GDM1 (cell line): ENCODE measurements at regions not wholly inside any gene's neighbourhood (a gene's known extent, or its start where the extent isn't known, plus 50 kb on each side); places are given as distances from the start of the nearest gene placed in this dataset.
"Not testable (repeated sequence)": the region's sequence is repeated elsewhere in the genome, so short reads cannot be mapped to it uniquely, and the experiment has no call there.

Source experiments
- DNase-seq: peaks from one replicate; lab custom pipeline; 2025; lab: John Stamatoyannopoulos, UW

GRCh38 chr9:108039493-108039892 lies 549.9 kb upstream of the KLF4 start:
- DNase-seq: no peak

DNA sequence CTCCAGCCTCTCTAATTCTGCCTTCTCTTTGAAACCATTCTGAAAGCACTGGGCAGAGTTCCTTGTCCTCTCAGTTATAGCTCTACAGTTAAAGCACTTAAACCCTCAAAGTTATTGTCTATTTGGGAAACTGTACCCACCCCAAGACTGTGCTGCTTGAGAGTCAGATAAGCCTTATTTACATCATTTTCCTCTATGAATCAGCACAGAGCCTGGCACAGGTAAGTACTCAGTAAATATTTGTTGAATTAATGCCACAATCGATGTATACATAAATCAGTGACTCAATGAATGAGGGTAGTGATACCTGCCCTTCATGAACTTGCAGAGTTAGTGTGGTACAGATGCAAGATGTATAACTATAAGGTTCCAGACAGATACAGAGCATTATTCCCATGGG lies 549.4 kb upstream of the KLF4 start:
- no peak for DNase-seq

DNA sequence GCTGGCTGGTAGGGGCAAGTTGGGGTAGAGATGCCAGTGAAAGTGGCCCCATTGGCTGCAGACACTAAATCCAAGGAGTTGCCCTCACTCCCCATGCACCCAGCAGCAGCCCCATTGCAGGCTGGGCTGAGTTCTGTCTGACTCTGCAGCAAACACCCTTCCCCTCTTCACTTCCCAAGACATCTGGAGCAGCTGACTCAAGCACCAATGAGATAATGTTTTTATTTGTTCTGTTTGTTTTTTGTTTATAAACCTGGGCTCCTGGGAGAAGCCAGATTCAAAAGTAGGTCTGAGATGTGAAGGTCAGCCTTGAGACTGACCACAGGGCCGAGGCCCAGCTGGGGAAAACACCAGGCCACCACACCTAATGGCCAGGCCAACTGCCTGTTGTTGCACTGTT lies 545.9 kb upstream of the KLF4 start:
- DNase-seq: no peak

DNA sequence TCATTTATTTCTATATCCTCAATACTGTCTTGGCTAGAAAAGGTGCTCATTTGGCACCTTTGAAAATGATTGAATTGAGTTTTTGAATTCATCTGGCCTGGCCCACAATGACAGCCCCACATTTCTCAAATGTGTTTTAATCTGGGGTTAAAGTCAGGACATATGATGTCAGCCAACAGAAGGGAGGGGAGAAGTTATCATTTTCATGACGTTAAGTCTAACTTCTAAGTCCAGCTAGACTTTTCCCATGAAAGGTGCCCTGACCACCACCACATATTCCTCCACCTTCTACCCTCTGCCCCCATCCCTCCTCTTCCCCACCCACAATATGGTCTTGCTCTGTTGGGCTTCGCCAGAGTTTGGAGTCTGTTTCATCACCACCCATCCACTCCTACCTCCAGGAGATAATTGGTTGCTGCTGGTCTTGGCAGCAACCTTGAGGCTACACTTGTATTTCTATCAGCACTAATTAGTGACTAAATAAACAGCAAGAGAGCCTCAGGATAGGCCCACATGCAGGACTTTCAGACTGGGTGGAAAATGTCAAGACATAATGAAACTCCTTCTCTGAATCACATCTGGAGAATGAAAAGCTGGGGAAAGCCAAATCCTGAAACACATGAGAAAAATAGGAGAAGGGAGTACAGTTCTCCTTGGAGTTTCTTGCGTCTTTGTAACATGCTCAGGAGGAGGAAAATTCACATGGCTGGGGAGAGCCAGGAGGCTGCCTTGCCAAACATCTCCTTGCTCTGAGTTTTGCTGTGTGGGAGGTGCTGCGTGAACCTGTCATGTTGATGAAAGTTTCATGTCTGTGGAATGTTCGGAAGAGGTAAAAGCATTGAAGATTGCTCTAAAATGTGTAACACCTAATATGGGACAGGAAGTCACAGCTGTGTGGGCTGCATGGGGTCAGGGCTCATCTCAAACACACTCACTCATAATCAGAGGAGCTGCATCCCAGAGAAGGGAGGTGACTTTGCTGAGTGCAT lies 544.7 kb upstream of the KLF4 start:
- no peak for DNase-seq

DNA sequence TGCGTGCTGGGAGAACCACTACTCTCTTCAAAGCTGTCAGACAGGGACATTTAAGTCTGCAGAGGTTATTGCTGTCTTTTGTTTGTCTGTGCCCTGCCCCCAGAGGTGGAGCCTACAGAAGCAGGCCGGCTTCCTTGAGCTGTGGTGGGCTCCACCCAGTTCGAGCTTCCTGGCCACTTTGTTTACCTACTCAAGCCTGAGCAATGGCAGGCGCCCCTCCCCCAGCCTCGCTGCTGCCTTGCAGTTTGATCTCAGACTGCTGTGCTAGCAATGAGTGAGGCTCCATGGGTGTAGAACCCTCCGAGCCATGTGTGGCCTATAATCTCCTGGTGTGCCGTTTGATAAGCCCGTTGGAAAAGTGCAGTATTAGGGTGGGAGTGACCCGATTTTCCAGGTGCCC lies 542.5 kb upstream of the KLF4 start:
- DNase-seq: not testable (repeated sequence)

GRCh38 chr9:108031221-108031620 lies 541.7 kb upstream of the KLF4 start:
- not testable (repeated sequence) for DNase-seq

DNA sequence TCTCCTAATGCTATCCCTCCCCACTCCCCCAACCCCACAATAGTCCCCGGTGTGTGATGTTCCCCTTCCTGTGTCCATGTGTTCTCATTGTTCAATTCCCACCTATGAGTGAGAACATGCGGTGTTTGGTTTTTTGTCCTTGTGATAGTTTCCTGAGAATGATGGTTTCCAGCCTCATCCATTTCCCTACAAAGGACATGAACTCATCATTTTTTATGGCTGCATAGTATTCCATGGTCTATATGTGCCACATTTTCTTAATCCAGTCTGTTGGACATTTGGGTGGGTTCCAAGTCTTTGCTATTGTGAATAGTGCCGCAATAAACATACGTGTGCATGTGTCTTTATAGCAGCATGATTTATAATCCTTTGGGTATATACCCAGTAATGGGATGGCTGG lies 537.1 kb upstream of the KLF4 start:
- not testable (repeated sequence) for DNase-seq

DNA sequence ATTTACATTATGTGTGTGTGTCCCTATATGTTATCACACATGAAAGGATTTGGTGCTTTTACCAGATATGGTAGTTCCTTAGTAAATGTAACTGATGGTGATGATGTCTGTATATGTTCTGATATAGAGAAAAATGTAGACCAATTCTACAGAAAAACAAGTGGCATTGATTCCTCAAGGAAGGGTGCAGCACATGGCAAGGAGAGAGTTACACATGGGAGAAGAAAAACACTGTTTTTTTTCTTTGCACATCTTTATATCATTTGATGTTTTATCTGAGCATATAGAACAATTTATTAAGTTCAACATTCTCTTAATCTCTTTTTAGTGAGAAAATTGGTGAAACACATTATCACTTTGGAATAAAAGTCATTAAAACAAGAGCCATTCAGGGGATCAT lies 535.0 kb upstream of the KLF4 start:
- no peak for DNase-seq

DNA sequence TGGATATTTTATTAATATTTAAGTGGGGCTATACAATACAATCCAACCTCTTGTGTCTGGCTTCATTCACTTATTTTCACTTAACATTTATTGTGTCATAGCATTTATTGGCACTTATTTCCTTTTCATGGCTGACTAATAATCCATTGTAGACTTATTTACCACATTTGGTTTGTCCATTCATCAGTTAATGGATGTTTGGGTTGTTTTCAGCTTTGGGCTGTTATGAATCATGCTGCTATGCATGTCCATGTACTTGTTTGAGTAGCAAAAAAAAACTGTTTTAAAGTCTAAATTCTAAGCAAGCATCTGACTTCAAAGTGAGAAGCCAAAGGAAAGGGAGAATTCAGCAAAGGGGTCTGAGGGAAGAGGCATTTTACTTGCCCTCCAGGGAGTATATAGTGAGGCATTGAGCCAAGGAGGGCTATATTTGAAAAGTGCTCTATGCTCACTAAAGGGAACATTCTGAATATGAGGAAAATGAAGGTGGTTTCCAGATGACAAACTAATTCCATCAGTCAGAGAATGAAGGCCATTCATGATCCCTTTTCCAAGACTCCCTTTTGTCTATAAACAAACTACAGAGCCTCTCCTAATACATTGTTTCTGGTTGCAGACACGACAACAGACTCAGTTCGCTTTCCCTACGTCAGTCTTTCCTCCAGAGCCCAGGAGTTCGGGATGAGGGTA lies 532.8 kb upstream of the KLF4 start:
- no peak for DNase-seq

GRCh38 chr9:108021096-108021710 lies 531.6 kb upstream of the KLF4 start:
- DNase-seq: no peak

- no peak for DNase-seq
These were observed 530.3 kb upstream of the KLF4 start for GRCh38 chr9:108019821-108020220.

DNA sequence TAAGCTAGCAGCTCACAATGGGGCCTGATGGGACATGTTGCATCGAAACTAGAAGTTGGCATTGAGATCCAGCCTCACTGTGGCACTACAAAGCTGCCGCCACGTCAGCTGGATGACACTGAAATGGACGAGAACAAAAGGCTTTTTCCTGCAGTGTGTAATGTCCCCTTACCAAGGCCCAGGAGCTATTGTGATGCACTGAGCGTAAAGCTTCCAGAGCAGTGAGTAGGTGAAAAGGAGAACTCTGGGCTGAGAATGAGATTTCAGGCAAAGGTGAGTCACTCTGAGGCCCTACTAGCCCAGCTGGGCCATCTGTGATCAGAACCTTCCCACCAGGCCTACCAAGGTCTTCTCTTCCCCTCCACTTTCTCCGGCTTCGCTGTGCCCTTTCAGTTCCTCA lies 528.1 kb upstream of the KLF4 start:
- DNase-seq: no peak

GRCh38 chr9:108016446-108016845 lies 526.9 kb upstream of the KLF4 start:
- no peak for DNase-seq

DNA sequence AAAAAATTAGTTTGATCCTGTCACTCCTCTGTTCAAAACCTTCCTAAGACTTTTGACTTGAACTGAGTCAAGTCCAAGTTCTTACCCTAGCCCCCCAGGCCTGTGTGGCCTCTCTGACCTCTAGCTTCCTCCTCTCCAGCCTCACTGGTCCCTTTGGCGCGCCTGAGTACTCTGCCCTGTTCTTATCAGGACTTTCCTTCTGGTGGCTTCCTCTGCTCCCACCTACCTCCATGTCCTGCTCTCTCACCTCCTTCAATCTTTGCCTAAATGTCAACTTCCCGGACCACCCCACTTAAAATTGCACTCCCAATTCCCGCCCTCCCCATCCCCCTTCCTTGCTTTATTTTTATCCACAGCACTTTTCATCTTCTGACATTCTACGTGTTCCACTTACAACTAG lies 526.1 kb upstream of the KLF4 start:
- no peak for DNase-seq

GRCh38 chr9:108014353-108014752 lies 524.8 kb upstream of the KLF4 start:
- no peak for DNase-seq

- no peak for DNase-seq
These were observed 523.5 kb upstream of the KLF4 start for GRCh38 chr9:108012886-108013665.

GRCh38 chr9:108012405-108012804 lies 522.8 kb upstream of the KLF4 start:
- no peak for DNase-seq

GRCh38 chr9:108003526-108003925 lies 514.0 kb upstream of the KLF4 start:
- DNase-seq: no peak

DNA sequence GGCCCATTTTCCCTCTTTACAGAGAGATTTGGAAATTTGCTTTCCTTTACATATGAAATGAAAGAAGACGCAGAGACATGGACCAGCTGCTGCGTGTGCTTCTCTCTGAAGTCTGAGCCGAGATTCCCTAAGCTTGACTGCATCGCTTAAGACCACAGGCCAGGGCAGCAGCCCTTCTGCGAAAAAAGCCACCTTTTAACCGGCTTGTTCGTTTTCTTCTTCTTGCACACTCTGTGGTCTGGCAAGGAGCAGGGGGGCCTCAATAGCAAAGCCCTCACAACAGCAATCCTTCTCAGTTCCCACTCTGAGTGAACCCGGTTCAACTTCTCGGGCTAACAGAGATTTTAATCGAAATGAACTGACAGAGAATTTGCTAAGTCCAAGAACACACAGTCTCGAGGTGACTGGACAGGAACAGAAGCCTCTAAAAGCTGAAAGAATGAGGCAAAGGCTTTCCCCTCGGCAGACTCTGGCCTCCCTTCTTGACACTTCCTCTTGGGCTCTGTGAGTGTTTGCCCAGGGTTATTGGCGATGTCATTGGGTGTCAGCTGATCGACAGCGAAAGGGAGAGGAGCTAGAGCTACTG lies 512.9 kb upstream of the KLF4 start:
- no peak for DNase-seq

- DNase-seq: no peak
These were observed 511.7 kb upstream of the KLF4 start for GRCh38 chr9:108001237-108001636.

- DNase-seq: no peak
These were observed 510.3 kb upstream of the KLF4 start for GRCh38 chr9:107999890-108000289.

- DNase-seq: no peak
These were observed 509.4 kb upstream of the KLF4 start for GRCh38 chr9:107999011-107999410.
